HFF-Myc (cell line): ENCODE measurements at regions not wholly inside any gene's neighbourhood (a gene's known extent, or its start where the extent isn't known, plus 50 kb on each side); places are given as distances from the start of the nearest gene placed in this dataset.

Source experiments
- DNase-seq: peaks from one replicate; pipeline ENCODE4 v3.0.0-alpha.2; 2011; ENCODE audit warnings: low read depth; ENCODE audit errors: extremely low read depth
- H3K4me3 ChIP-seq: replicated peaks from 2 replicates; pipeline ENCODE4 v1.5.1; 2011; ENCODE audit warnings: low read depth, mild to moderate bottlenecking, control low read depth, low read length
- CTCF ChIP-seq: IDR thresholded peaks from 2 replicates; pipeline ENCODE4 v1.5.1; 2012; ENCODE audit warnings: mild to moderate bottlenecking, low read depth, low read length, control low read depth; ENCODE audit errors: missing control alignments

GRCh38 chr10:57799625-57800024, 468.1 kb downstream of the IPMK start:
- DNase-seq, result no peak
- TF ChIP-seq CTCF, result no peak

GRCh38 chr10:57798830-57799229, 468.9 kb downstream of the IPMK start:
- no peak overlapping the region for H3K4me3 ChIP-seq
- no peak for TF ChIP-seq CTCF
- DNase-seq, result no peak

More at GRCh38 chr10:57799625-57800024, 468.1 kb downstream of the IPMK start:
- no peak overlapping the region for H3K4me3 ChIP-seq

GRCh38 chr10:57791546-57791945, 476.1 kb downstream of the IPMK start:
- H3K4me3 ChIP-seq, result no peak overlapping the region
- no peak for TF ChIP-seq CTCF
- DNase-seq, result no peak

- no peak for TF ChIP-seq CTCF
- no peak overlapping the region for H3K4me3 ChIP-seq
- no peak for DNase-seq
Measured at GRCh38 chr10:57790703-57791102, 477.0 kb downstream of the IPMK start.

GRCh38 chr10:57788117-57788516, 479.6 kb downstream of the IPMK start:
- DNase-seq, result no peak
- no peak overlapping the region for H3K4me3 ChIP-seq
- TF ChIP-seq CTCF, result no peak

GRCh38 chr10:57786850-57787750, 480.6 kb downstream of the IPMK start:
- DNase-seq, result no peak
- no peak for TF ChIP-seq CTCF
- no peak overlapping the region for H3K4me3 ChIP-seq
